BLaER1 (cell line): ENCODE measurements at regions not wholly inside any gene's neighbourhood (a gene's known extent, or its start where the extent isn't known, plus 50 kb on each side); places are given as distances from the start of the nearest gene placed in this dataset.
"Not testable (repeated sequence)": the region's sequence is repeated elsewhere in the genome, so short reads cannot be mapped to it uniquely, and the experiment has no call there.

Experiments used
- H3K27ac ChIP-seq: shearing (Covaris generic); formaldehyde crosslinking; 2 replicates; pipeline ENCODE4 v1.8.1; 2022
- H3K27me3 ChIP-seq: shearing (Covaris generic); formaldehyde crosslinking; 2 replicates; pipeline ENCODE4 v1.8.1; 2022
- H3K36me3 ChIP-seq: shearing (Covaris generic); formaldehyde crosslinking; 2 replicates; pipeline ENCODE4 v1.8.1; 2022
- H3K4me1 ChIP-seq: shearing (Covaris generic); formaldehyde crosslinking; 2 replicates; pipeline ENCODE4 v1.8.1; 2022
- H3K4me2 ChIP-seq: shearing (Covaris generic); formaldehyde crosslinking; 2 replicates; pipeline ENCODE4 v1.8.1; 2022
- H3K4me3 ChIP-seq: shearing (Covaris generic); formaldehyde crosslinking; 2 replicates; pipeline ENCODE4 v1.8.1; 2022
- H3K9ac ChIP-seq: shearing (Covaris generic); formaldehyde crosslinking; 2 replicates; pipeline ENCODE4 v1.8.1; 2022
- H3K9me3 ChIP-seq: shearing (Covaris generic); formaldehyde crosslinking; 2 replicates; pipeline ENCODE4 v1.8.1; 2022
- H4K20me1 ChIP-seq: shearing (Covaris generic); formaldehyde crosslinking; 2 replicates; pipeline ENCODE4 v1.8.1; 2022
- Cebpa-rat ChIP-seq: shearing (Covaris generic); IDR thresholded peaks from 2 replicates; pipeline ENCODE4 v1.8.1; 2022

- H3K27ac ChIP-seq, H3K4me2 ChIP-seq, H3K36me3 ChIP-seq, H3K4me1 ChIP-seq, H3K9me3 ChIP-seq, H3K4me3 ChIP-seq, H3K27me3 ChIP-seq, H3K9ac ChIP-seq, H4K20me1 ChIP-seq: not testable (repeated sequence)
Observed at GRCh38 chr15:24260854-24261253, 414.7 kb upstream of the NPAP1 start.

- H3K9me3 ChIP-seq, H3K4me2 ChIP-seq, H3K27ac ChIP-seq: not testable (repeated sequence)
Observed at GRCh38 chr15:24268536-24269165, 406.9 kb upstream of the NPAP1 start.

GRCh38 chr15:24269166-24269571 lies 406.4 kb upstream of the NPAP1 start:
- no peaks in the 10 kb centered on the region for H3K9me3 ChIP-seq
- H3K4me2 ChIP-seq = no peak overlapping the region
- H3K9ac ChIP-seq = no peak overlapping the region
- no peaks in the 10 kb centered on the region for H4K20me1 ChIP-seq
- H3K36me3 ChIP-seq = no peaks in the 10 kb centered on the region
- no peak overlapping the region for H3K27ac ChIP-seq
- no peaks in the 10 kb centered on the region for H3K27me3 ChIP-seq
- H3K4me1 ChIP-seq = no peaks in the 10 kb centered on the region
- H3K4me3 ChIP-seq = no peak overlapping the region
- no peak for TF ChIP-seq Cebpa-rat

More at GRCh38 chr15:24268536-24269165, 406.9 kb upstream of the NPAP1 start:
- H3K36me3 ChIP-seq, H3K4me1 ChIP-seq, H3K27me3 ChIP-seq, H3K9ac ChIP-seq, H4K20me1 ChIP-seq, H3K4me3 ChIP-seq: not testable (repeated sequence)

- Histone ChIP-seq H3K27ac (no peak overlapping the region), H3K4me3 (no peak overlapping the region), H3K9ac (no peak overlapping the region), H3K27me3 (no peaks in the 10 kb centered on the region), H4K20me1 (no peaks in the 10 kb centered on the region), H3K9me3 (no peaks in the 10 kb centered on the region), H3K4me2 (no peak overlapping the region), H3K36me3 (no peaks in the 10 kb centered on the region), H3K4me1 (no peaks in the 10 kb centered on the region)
- TF ChIP-seq Cebpa-rat = no peak
Observed at GRCh38 chr15:24269923-24270322, 405.7 kb upstream of the NPAP1 start.

GRCh38 chr15:24271496-24272244 lies 403.9 kb upstream of the NPAP1 start:
- H3K4me2 ChIP-seq, H3K4me1 ChIP-seq, H4K20me1 ChIP-seq, H3K36me3 ChIP-seq, H3K4me3 ChIP-seq, H3K27ac ChIP-seq, H3K27me3 ChIP-seq, H3K9me3 ChIP-seq, H3K9ac ChIP-seq: not testable (repeated sequence)

GRCh38 chr15:24292837-24293236 lies 382.7 kb upstream of the NPAP1 start:
- Histone ChIP-seq H4K20me1 (no peaks in the 10 kb centered on the region), H3K4me3 (no peak overlapping the region), H3K9ac (no peak overlapping the region), H3K27ac (no peak overlapping the region), H3K4me1 (no peaks in the 10 kb centered on the region), H3K36me3 (no peaks in the 10 kb centered on the region), H3K4me2 (no peak overlapping the region), H3K27me3 (no peaks in the 10 kb centered on the region), H3K9me3 (no peaks in the 10 kb centered on the region)
- TF ChIP-seq Cebpa-rat = no peak

- not testable (repeated sequence) for H3K27me3 ChIP-seq, H3K27ac ChIP-seq, H3K9me3 ChIP-seq, H3K4me1 ChIP-seq, H3K4me3 ChIP-seq, H3K4me2 ChIP-seq, H4K20me1 ChIP-seq, H3K9ac ChIP-seq, H3K36me3 ChIP-seq
Observed at GRCh38 chr15:24300804-24301368, 374.7 kb upstream of the NPAP1 start.

GRCh38 chr15:24301999-24302398 lies 373.6 kb upstream of the NPAP1 start:
- not testable (repeated sequence) for H3K9ac ChIP-seq, H3K4me2 ChIP-seq, H3K4me3 ChIP-seq, H3K4me1 ChIP-seq, H3K27ac ChIP-seq, H3K36me3 ChIP-seq, H4K20me1 ChIP-seq, H3K9me3 ChIP-seq, H3K27me3 ChIP-seq

GRCh38 chr15:24304747-24305146 lies 370.8 kb upstream of the NPAP1 start:
- not testable (repeated sequence) for H3K27ac ChIP-seq, H3K4me3 ChIP-seq, H3K9ac ChIP-seq, H3K27me3 ChIP-seq, H4K20me1 ChIP-seq, H3K4me1 ChIP-seq, H3K4me2 ChIP-seq, H3K9me3 ChIP-seq, H3K36me3 ChIP-seq

- not testable (repeated sequence) for H4K20me1 ChIP-seq, H3K27me3 ChIP-seq, H3K9me3 ChIP-seq, H3K36me3 ChIP-seq, H3K27ac ChIP-seq, H3K9ac ChIP-seq, H3K4me3 ChIP-seq, H3K4me2 ChIP-seq, H3K4me1 ChIP-seq
Observed at GRCh38 chr15:24305643-24306042, 369.9 kb upstream of the NPAP1 start.

GRCh38 chr15:24309700-24310099 lies 365.9 kb upstream of the NPAP1 start:
- not testable (repeated sequence) for H3K36me3 ChIP-seq, H3K4me3 ChIP-seq, H3K4me1 ChIP-seq, H3K9ac ChIP-seq, H3K27ac ChIP-seq, H3K4me2 ChIP-seq, H4K20me1 ChIP-seq, H3K27me3 ChIP-seq, H3K9me3 ChIP-seq

- H4K20me1 ChIP-seq, H3K27ac ChIP-seq, H3K4me1 ChIP-seq, H3K36me3 ChIP-seq, H3K4me2 ChIP-seq, H3K27me3 ChIP-seq, H3K9me3 ChIP-seq, H3K4me3 ChIP-seq, H3K9ac ChIP-seq: not testable (repeated sequence)
Observed at GRCh38 chr15:24311692-24312091, 363.9 kb upstream of the NPAP1 start.

- not testable (repeated sequence) for H3K27ac ChIP-seq, H3K4me1 ChIP-seq, H3K36me3 ChIP-seq, H3K27me3 ChIP-seq, H3K9ac ChIP-seq, H4K20me1 ChIP-seq, H3K4me2 ChIP-seq, H3K4me3 ChIP-seq, H3K9me3 ChIP-seq
Observed at GRCh38 chr15:24316326-24316725, 359.2 kb upstream of the NPAP1 start.
